ENCODE measurements at regions not wholly inside any gene's neighbourhood (a gene's known extent, or its start where the extent isn't known, plus 50 kb on each side); places are given as distances from the start of the nearest gene placed in this dataset.

DNA sequence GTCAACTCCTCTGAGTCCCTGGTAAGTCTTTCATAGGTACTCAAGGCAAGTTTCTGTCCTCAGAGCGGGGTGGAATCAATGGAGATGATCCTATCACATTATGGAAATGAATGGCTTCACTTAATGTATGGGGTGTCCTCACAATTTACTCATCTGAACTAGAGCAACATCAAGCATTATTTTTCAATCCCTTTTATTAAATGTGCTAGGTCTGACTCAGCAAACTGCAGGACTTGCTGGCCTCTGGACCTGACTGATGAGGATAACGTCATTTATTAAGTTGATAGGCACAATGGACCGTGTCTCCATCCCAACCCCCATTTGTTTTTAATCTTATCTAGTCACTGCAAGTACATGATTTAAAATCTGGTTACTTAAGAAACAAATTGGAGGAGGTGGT is 259.2 kb downstream of the NUF2 start:
- TF ChIP-seq, protein P1, sequence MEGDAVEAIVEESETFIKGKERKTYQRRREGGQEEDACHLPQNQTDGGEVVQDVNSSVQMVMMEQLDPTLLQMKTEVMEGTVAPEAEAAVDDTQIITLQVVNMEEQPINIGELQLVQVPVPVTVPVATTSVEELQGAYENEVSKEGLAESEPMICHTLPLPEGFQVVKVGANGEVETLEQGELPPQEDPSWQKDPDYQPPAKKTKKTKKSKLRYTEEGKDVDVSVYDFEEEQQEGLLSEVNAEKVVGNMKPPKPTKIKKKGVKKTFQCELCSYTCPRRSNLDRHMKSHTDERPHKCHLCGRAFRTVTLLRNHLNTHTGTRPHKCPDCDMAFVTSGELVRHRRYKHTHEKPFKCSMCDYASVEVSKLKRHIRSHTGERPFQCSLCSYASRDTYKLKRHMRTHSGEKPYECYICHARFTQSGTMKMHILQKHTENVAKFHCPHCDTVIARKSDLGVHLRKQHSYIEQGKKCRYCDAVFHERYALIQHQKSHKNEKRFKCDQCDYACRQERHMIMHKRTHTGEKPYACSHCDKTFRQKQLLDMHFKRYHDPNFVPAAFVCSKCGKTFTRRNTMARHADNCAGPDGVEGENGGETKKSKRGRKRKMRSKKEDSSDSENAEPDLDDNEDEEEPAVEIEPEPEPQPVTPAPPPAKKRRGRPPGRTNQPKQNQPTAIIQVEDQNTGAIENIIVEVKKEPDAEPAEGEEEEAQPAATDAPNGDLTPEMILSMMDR (IDR thresholded peaks at IDR 0.05): no peak
- DNase-seq (no peak), ATAC-seq (ENCODE audit: poor library complexity) (no peak)
- H3K4me1 Mint-ChIP-seq (ENCODE audit: low read depth): no peaks in the 10 kb centered on the region
- no peak overlapping the region for H3K27ac Mint-ChIP-seq
- no peaks in the 10 kb centered on the region for H3K27me3 ChIP-seq (ENCODE audit: control insufficient read depth in 1 of 2, insufficient read depth in 2 of 2, low read length in 2 of 2)
- POLR2A ChIA-PET: no interaction called here
- H3K27me3 Mint-ChIP-seq: no peaks in the 10 kb centered on the region
- no peak overlapping the region for H3K4me3 ChIP-seq (ENCODE audit: low read length)
- CTCF ChIA-PET: no interaction called here
- H3K36me3 ChIP-seq (ENCODE audit: insufficient read depth, low read length): no peaks in the 10 kb centered on the region
- no peak overlapping the region for H3K4me3 Mint-ChIP-seq
- peaks cover 0 to 4% of the 10 kb centered on the region in 2 experiments for H3K9me3 ChIP-seq (ENCODE audit: control insufficient read depth in 1 of 2, insufficient read depth in 1 of 2, low read length in 2 of 2)
- H3K9me3 Mint-ChIP-seq: no peaks in the 10 kb centered on the region
- intact Hi-C loops (cut with DNase I, micrococcal nuclease): no loop called here
- H3K27ac ChIP-seq (ENCODE audit: low read depth in 1 of 2, low read length in 2 of 2): no peak overlapping the region
- no peaks in the 10 kb centered on the region for H3K36me3 Mint-ChIP-seq (ENCODE audit: low read depth)
- H3K4me1 ChIP-seq (ENCODE audit: insufficient read depth, low read length): no peaks in the 10 kb centered on the region

DNA sequence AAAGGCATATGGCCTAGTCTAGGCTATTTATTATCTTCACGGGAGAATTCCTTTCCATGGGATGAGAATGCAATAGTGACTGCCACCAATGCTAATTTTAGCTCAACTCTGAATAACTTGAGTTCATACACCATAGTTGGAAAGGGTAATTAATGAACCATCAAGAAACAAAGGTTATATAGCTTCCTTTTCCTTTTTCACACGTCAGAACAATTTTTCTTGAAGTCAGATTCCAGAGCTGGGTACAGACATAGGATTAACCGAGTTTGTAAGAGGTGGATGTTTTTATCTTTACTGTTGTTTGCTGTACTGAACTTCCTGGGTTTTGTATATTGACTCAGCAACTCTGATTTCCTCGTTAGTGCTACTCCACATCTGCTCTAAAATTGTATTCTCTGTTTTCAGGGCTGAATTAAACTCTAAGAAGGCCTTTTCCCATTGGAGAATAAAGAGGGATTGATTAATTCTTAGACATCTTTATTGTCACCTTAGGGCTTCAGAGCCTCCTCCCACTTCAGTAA is 262.0 kb downstream of the NUF2 start:
- Histone ChIP-seq H3K36me3 (ENCODE audit: insufficient read depth, low read length) (no peaks in the 10 kb centered on the region), H3K27me3 (ENCODE audit: control insufficient read depth in 1 of 2, insufficient read depth in 2 of 2, low read length in 2 of 2) (no peaks in the 10 kb centered on the region), H3K4me1 (ENCODE audit: insufficient read depth, low read length) (no peaks in the 10 kb centered on the region), H3K4me3 (ENCODE audit: low read length) (no peak overlapping the region), H3K27ac (ENCODE audit: low read depth in 1 of 2, low read length in 2 of 2) (no peak overlapping the region), H3K9me3 (ENCODE audit: control insufficient read depth in 1 of 2, insufficient read depth in 1 of 2, low read length in 2 of 2) (peaks cover 0 to 3% of the 10 kb centered on the region in 2 experiments)
- Mint-ChIP-seq H3K27me3 (no peaks in the 10 kb centered on the region), H3K4me3 (no peak overlapping the region), H3K36me3 (ENCODE audit: low read depth) (no peaks in the 10 kb centered on the region), H3K27ac (no peak overlapping the region), H3K9me3 (no peaks in the 10 kb centered on the region), H3K4me1 (ENCODE audit: low read depth) (no peaks in the 10 kb centered on the region)
- intact Hi-C loops (cut with DNase I, micrococcal nuclease): no loop called here
- TF ChIP-seq, protein P1 (IDR thresholded peaks at IDR 0.05): no peak
- ChIA-PET POLR2A (no interaction called here), CTCF (no interaction called here)
- no peak for DNase-seq
- no peak for ATAC-seq (ENCODE audit: poor library complexity)

DNA sequence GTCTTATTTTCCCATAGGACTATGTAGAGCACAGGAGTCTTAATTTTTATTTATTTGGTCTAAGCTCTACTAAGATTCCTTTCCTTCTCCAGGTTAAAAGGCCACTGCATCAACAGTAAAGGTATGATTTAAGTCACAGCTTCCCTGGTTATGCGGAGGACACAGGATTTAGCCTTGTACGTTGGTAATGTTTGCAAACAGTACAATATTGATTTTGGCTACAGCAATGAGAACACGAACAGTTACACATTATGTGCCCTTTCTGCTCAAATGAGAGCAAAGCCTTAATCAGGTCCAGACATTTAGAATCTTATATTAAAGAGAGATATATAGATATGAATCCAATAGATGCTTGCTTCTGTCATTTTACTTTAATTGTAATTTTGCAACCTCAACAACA is 264.0 kb downstream of the NUF2 start:
- intact Hi-C loops (cut with DNase I, micrococcal nuclease): no loop called here
- H3K9me3 ChIP-seq (ENCODE audit: control insufficient read depth in 1 of 2, insufficient read depth in 1 of 2, low read length in 2 of 2): no peaks in the 10 kb centered on the region
- H3K27ac ChIP-seq (ENCODE audit: low read depth in 1 of 2, low read length in 2 of 2): no peak overlapping the region
- H3K36me3 ChIP-seq (ENCODE audit: insufficient read depth, low read length): no peaks in the 10 kb centered on the region
- H3K4me3 Mint-ChIP-seq: no peak overlapping the region
- no peaks in the 10 kb centered on the region for H3K27me3 Mint-ChIP-seq
- ATAC-seq (ENCODE audit: poor library complexity): no peak
- H3K4me1 Mint-ChIP-seq (ENCODE audit: low read depth): no peaks in the 10 kb centered on the region
- no peak overlapping the region for H3K27ac Mint-ChIP-seq
- no peak for DNase-seq
- H3K4me3 ChIP-seq (ENCODE audit: low read length): no peak overlapping the region
- TF ChIP-seq, protein P1 (IDR thresholded peaks at IDR 0.05): no peak
- no peaks in the 10 kb centered on the region for H3K36me3 Mint-ChIP-seq (ENCODE audit: low read depth)
- POLR2A ChIA-PET: no interaction called here
- H3K27me3 ChIP-seq (ENCODE audit: control insufficient read depth in 1 of 2, insufficient read depth in 2 of 2, low read length in 2 of 2): no peaks in the 10 kb centered on the region
- CTCF ChIA-PET: no interaction called here
- no peaks in the 10 kb centered on the region for H3K9me3 Mint-ChIP-seq
- no peaks in the 10 kb centered on the region for H3K4me1 ChIP-seq (ENCODE audit: insufficient read depth, low read length)
